ENCODE measurements at regions not wholly inside any gene's neighbourhood (a gene's known extent, or its start where the extent isn't known, plus 50 kb on each side); places are given as distances from the start of the nearest gene placed in this dataset.

DNA sequence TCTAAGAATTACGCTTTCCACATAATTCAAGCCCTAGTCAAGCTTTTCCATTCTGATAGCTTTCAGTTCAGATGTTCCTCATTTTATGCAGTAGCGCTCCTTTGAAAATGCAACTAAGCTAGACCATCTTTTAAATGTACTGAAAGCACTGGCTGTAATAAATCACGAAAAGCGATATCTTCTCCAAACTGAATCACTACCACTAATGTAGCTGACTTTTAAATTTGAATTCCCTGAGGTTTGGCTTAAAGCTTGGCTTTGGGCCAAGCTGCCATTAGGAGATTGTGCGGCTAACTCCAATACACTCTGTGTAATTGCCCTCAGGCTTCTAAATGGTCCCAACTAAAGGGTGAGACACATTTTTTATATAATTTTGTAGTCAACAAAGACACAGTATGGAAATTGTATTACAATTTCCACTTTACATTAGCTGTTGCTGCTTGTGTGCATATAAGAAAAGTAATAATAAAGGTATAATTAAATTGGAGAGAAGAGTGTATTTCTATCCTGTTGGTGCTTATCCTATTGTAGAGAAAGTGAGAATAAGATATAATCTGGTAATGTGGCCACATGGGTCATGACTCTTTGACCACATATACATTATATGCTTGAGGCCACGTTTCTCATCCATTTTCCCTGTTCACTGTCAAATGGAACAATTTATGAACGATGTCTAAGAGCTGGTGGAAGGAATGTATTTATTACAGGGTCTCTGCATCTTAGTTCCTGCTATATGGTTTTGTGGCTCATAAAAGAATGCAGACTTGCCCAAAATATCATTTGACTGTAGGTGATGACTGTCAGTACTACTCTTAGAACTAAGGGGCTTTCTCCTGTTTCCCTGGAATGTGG is 118.7 kb upstream of the TAF11L2 start:
- TF ChIP-seq POLR2A (IDR thresholded peaks at IDR 0.05; ENCODE audit: low read depth, low read length) (no peak), EZH2 (IDR thresholded peaks at IDR 0.05; ENCODE audit: borderline replicate concordance, low read depth, low read length, severe bottlenecking) (no peak), POLR2AphosphoS5 (IDR thresholded peaks at IDR 0.05; ENCODE audit: insufficient read depth, low read depth, low read length) (no peak), CTCF (IDR thresholded peaks at IDR 0.05; ENCODE audit: extremely low read depth in 1 of 2, insufficient read depth in 1 of 2, low read depth in 1 of 2, low read length in 2 of 2) (no peak)
